Stimulated activated CD4-positive, alpha-beta T cell treated with anti-CD3 and anti-CD28 coated beads, TNF-alpha, amount 100 ng/mL, for 1 hour (primary cell): ENCODE measurements at regions not wholly inside any gene's neighbourhood (a gene's known extent, or its start where the extent isn't known, plus 50 kb on each side); places are given as distances from the start of the nearest gene placed in this dataset.
"Not testable (repeated sequence)": the region's sequence is repeated elsewhere in the genome, so short reads cannot be mapped to it uniquely, and the experiment has no call there.

Experiments
- DNase-seq, 3 donors: peaks; one replicate each; pipeline ENCODE4 v3.0.0-alpha.2; 2020; ENCODE audit warnings: low read depth in 3 of 3, low spot score in 1 of 3

- DNase-seq = no peak
These were observed 462.2 kb downstream of the ZPLD1 start for GRCh38 chr3:102896851-102897621.

GRCh38 chr3:102904629-102905028, 469.8 kb downstream of the ZPLD1 start:
- DNase-seq = no peak

- DNase-seq = no peak
These were observed 471.0 kb downstream of the ZPLD1 start for GRCh38 chr3:102905811-102906210.

- DNase-seq = no peak
These were observed 472.0 kb downstream of the ZPLD1 start for GRCh38 chr3:102906818-102907217.

GRCh38 chr3:102909904-102910303, 475.1 kb downstream of the ZPLD1 start:
- DNase-seq = no peak

- no peak for DNase-seq
These were observed 481.7 kb downstream of the ZPLD1 start for GRCh38 chr3:102916532-102916931.

GRCh38 chr3:102926618-102927017, 491.8 kb downstream of the ZPLD1 start:
- no peak for DNase-seq

GRCh38 chr3:102933377-102933776, 498.6 kb downstream of the ZPLD1 start:
- no peak for DNase-seq

- no peak for DNase-seq
These were observed 501.8 kb downstream of the ZPLD1 start for GRCh38 chr3:102936511-102937045.

- DNase-seq = no peak
These were observed 507.0 kb downstream of the ZPLD1 start for GRCh38 chr3:102941786-102942185.

GRCh38 chr3:102946445-102946844, 511.6 kb downstream of the ZPLD1 start:
- DNase-seq = not testable (repeated sequence)

- DNase-seq = no peak
These were observed 537.5 kb downstream of the ZPLD1 start for GRCh38 chr3:102972350-102972749.

- no peak for DNase-seq
These were observed 539.5 kb downstream of the ZPLD1 start for GRCh38 chr3:102974333-102974732.

GRCh38 chr3:102979191-102979590, 544.4 kb downstream of the ZPLD1 start:
- DNase-seq = no peak

GRCh38 chr3:102979682-102980354, 545.0 kb downstream of the ZPLD1 start:
- DNase-seq = no peak

- no peak for DNase-seq
These were observed 545.5 kb downstream of the ZPLD1 start for GRCh38 chr3:102980355-102980696.

GRCh38 chr3:103002425-103003176, 567.8 kb downstream of the ZPLD1 start:
- no peak for DNase-seq

GRCh38 chr3:103006526-103007183, 571.8 kb downstream of the ZPLD1 start:
- DNase-seq = no peak

GRCh38 chr3:103009609-103010008, 574.8 kb downstream of the ZPLD1 start:
- DNase-seq = no peak

- DNase-seq = no peak
These were observed 591.1 kb downstream of the ZPLD1 start for GRCh38 chr3:103025880-103026279.

- DNase-seq = no peak
These were observed 599.0 kb downstream of the ZPLD1 start for GRCh38 chr3:103033841-103034240.
